Trophoblast cell (in vitro differentiated cells and primary cell): ENCODE measurements at regions not wholly inside any gene's neighbourhood (a gene's known extent, or its start where the extent isn't known, plus 50 kb on each side); places are given as distances from the start of the nearest gene placed in this dataset.

Experiments used
- DNase-seq, 2 donors: peaks; one replicate each; pipeline ENCODE4 v3.0.0-alpha.2; 2016
- H2AFZ ChIP-seq: 2 replicates; pipeline ENCODE4 v1.6.1; 2013; ENCODE audit warnings: low read length, moderate library complexity, mild to moderate bottlenecking; ENCODE audit not compliant: insufficient read depth, poor library complexity
- H2AK5ac ChIP-seq: 2 replicates; pipeline ENCODE4 v1.6.1; 2013; ENCODE audit warnings: mild to moderate bottlenecking, low read length
- H2BK120ac ChIP-seq: 2 replicates; pipeline ENCODE4 v1.6.1; 2013; ENCODE audit warnings: low read length, mild to moderate bottlenecking, moderate library complexity; ENCODE audit not compliant: insufficient read depth, poor library complexity
- H2BK12ac ChIP-seq: 2 replicates; pipeline ENCODE4 v1.6.1; 2013; ENCODE audit warnings: mild to moderate bottlenecking, low read length, moderate library complexity
- H2BK5ac ChIP-seq: 2 replicates; pipeline ENCODE4 v1.6.1; 2013; ENCODE audit warnings: low read length, low read depth, moderate library complexity, mild to moderate bottlenecking; ENCODE audit not compliant: poor library complexity
- H3K14ac ChIP-seq: 2 replicates; pipeline ENCODE4 v1.6.1; 2013; ENCODE audit warnings: mild to moderate bottlenecking, low read length
- H3K18ac ChIP-seq: 2 replicates; pipeline ENCODE4 v1.6.1; 2013; ENCODE audit warnings: mild to moderate bottlenecking, low read length
- H3K23ac ChIP-seq: 2 replicates; pipeline ENCODE4 v1.6.1; 2013; ENCODE audit warnings: low read length
- H3K27ac ChIP-seq: 2 replicates; pipeline ENCODE4 v1.5.1; 2013; ENCODE audit warnings: low read depth, mild to moderate bottlenecking, inconsistent platforms, low read length, moderate library complexity
- H3K27me3 ChIP-seq: 2 replicates; pipeline ENCODE4 v1.6.1; 2013; ENCODE audit warnings: inconsistent platforms, mild to moderate bottlenecking, low read length, moderate library complexity; ENCODE audit not compliant: insufficient read depth
- H3K36me3 ChIP-seq, 2 experiments: 1 replicate in 1 of 2; 2 replicates in 1 of 2; pipeline ENCODE4 v1.6.1; 2013; ENCODE audit warnings: low read length in 2 of 2, mild to moderate bottlenecking in 2 of 2, moderate library complexity in 1 of 2; ENCODE audit not compliant: insufficient read depth in 2 of 2, control insufficient read depth in 1 of 2
- H3K4ac ChIP-seq: 2 replicates; pipeline ENCODE4 v1.6.1; 2013; ENCODE audit warnings: low read depth, mild to moderate bottlenecking, low read length, moderate library complexity
- H3K4me1 ChIP-seq, 2 experiments: 1 replicate in 1 of 2; 2 replicates in 1 of 2; pipeline ENCODE4 v1.6.1; 2013; ENCODE audit warnings: low read length in 2 of 2, mild to moderate bottlenecking in 2 of 2, moderate library complexity in 1 of 2; ENCODE audit not compliant: insufficient read depth in 2 of 2, control insufficient read depth in 1 of 2
- H3K4me2 ChIP-seq: 2 replicates; pipeline ENCODE4 v1.6.1; 2013; ENCODE audit warnings: inconsistent platforms, mild to moderate bottlenecking, low read length, moderate library complexity
- H3K4me3 ChIP-seq: 2 replicates; pipeline ENCODE4 v1.5.1; 2013; ENCODE audit warnings: mild to moderate bottlenecking, low read depth, low read length, inconsistent platforms
- H3K79me1 ChIP-seq: one replicate; pipeline ENCODE4 v1.6.1; 2013; ENCODE audit warnings: low read length
- H3K79me2 ChIP-seq: 2 replicates; pipeline ENCODE4 v1.6.1; 2013; ENCODE audit warnings: low read length, mild to moderate bottlenecking; ENCODE audit not compliant: control insufficient read depth, insufficient read depth, poor library complexity
- H3K9ac ChIP-seq: 2 replicates; pipeline ENCODE4 v1.6.1; 2013; ENCODE audit warnings: mild to moderate bottlenecking, low read length
- H3K9me3 ChIP-seq: 2 replicates; pipeline ENCODE4 v1.6.1; 2013; ENCODE audit warnings: low read depth, mild to moderate bottlenecking, control low read depth, inconsistent platforms, low read length; ENCODE audit not compliant: insufficient read depth
- H4K12ac ChIP-seq: 2 replicates; pipeline ENCODE4 v1.6.1; 2013; ENCODE audit warnings: low read depth, mild to moderate bottlenecking, low read length, moderate library complexity
- H4K8ac ChIP-seq: 2 replicates; pipeline ENCODE4 v1.6.1; 2013; ENCODE audit warnings: low read depth, mild to moderate bottlenecking, low read length, moderate library complexity
- H4K91ac ChIP-seq: one replicate; pipeline ENCODE4 v1.6.1; 2013; ENCODE audit warnings: low read depth, mild to moderate bottlenecking, low read length, moderate library complexity
- WGBS: extraction: QIAGEN DNeasy Blood & Tissue Kit; methylation state at CpG from one replicate; pipeline ENCODE4 v1.1.7; 2013; ENCODE audit warnings: missing lambda C conversion rate; ENCODE audit not compliant: insufficient read length, insufficient coverage; ENCODE audit errors: extremely low coverage; 5-methylcytosine and 5-hydroxymethylcytosine counted together

DNA sequence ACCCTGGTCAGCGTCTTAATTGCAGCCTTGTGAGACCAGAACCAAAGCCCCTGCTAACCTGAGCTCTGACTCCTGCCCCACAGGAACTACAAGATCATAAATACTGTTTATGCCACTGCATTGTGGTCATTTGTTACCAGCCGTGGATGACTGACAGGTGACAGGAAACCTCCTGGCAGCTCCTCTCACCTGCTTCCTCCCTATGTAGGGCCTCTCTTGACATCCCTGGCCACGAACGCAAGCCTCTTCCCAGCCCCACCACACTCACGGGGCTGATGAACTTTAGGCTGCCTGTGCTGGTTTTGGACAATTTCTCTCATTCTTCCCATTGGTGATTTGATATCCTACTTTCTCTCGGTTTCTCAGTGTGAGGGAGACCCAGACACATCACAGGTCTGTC lies 357.2 kb upstream of the MYT1L start:
- no peaks in the 10 kb centered on the region for H3K79me2 ChIP-seq
- H2AK5ac ChIP-seq = no peak overlapping the region
- H3K27me3 ChIP-seq = no peaks in the 10 kb centered on the region
- no peak overlapping the region for H4K91ac ChIP-seq
- H3K9ac ChIP-seq = no peak overlapping the region
- H3K18ac ChIP-seq = no peak overlapping the region
- no peak overlapping the region for H4K8ac ChIP-seq
- H4K12ac ChIP-seq = no peak overlapping the region
- H2BK120ac ChIP-seq = no peak overlapping the region
- H3K27ac ChIP-seq = no peak overlapping the region
- H3K79me1 ChIP-seq = no peaks in the 10 kb centered on the region
- H3K4me2 ChIP-seq = no peak overlapping the region
- H3K14ac ChIP-seq = no peak overlapping the region
- H2BK12ac ChIP-seq = no peak overlapping the region
- no peak for DNase-seq
- WGBS = no CpG with 5 or more reads among the region's 6 CpGs
- peaks cover 4% of the 10 kb centered on the region for H3K9me3 ChIP-seq
- H3K4me1 ChIP-seq = no peaks in the 10 kb centered on the region
- no peak overlapping the region for H3K4me3 ChIP-seq
- H2AFZ ChIP-seq = no peak overlapping the region
- no peak overlapping the region for H2BK5ac ChIP-seq
- no peaks in the 10 kb centered on the region for H3K36me3 ChIP-seq
- H3K4ac ChIP-seq = no peak overlapping the region
- H3K23ac ChIP-seq = no peak overlapping the region

DNA sequence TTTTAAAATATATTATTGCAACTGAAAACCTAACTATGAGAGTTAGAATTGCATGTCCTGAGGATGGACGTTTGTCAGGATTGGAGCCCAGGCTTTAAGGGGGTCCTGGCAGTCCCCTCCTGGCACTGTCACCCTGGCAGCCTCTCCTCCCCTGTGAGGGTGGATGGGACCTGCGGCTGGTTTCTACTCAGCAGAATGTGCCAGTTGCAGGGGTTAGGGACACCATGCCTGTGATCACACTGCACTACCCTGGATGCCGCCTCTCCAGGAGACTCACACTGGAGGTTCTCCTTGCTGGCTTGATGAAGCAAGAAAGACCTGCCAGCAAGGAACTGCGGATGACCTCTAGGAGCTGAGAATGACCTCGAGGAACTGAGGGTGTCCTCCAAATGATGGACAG lies 356.7 kb upstream of the MYT1L start:
- Histone ChIP-seq H3K9ac (no peak overlapping the region), H3K36me3 (no peaks in the 10 kb centered on the region), H3K4me2 (no peak overlapping the region), H2AK5ac (no peak overlapping the region), H4K12ac (no peak overlapping the region), H3K27me3 (no peaks in the 10 kb centered on the region), H3K79me1 (no peaks in the 10 kb centered on the region), H3K14ac (no peak overlapping the region), H3K4me1 (no peaks in the 10 kb centered on the region), H3K4me3 (no peak overlapping the region), H3K9me3 (peaks cover 4% of the 10 kb centered on the region), H3K4ac (no peak overlapping the region), H2BK12ac (no peak overlapping the region), H3K27ac (no peak overlapping the region), H2BK120ac (no peak overlapping the region), H2BK5ac (no peak overlapping the region), H3K23ac (no peak overlapping the region), H3K18ac (no peak overlapping the region), H4K8ac (no peak overlapping the region), H4K91ac (no peak overlapping the region), H3K79me2 (no peaks in the 10 kb centered on the region), H2AFZ (no peak overlapping the region)
- no peak for DNase-seq
- WGBS = no CpG with 5 or more reads among the region's 5 CpGs

DNA sequence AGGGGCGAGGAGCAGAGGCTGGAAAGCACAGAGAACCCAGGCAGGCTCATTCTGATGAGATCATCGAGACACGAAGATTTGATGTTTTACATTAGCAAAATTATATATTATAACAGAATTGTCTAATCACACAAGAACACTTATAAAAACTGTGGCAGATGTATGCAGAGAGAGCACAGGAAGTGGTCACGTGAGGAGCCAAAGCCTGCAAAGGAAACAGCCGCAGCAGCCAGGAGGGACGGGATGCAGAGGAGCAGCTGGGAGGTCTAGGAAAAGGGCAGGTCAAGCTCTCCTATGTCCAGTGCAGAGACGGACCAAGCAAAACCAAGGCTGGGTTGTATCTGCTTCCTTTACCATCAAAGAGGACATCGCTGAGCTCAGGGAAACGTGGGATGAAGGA lies 355.1 kb upstream of the MYT1L start:
- no peaks in the 10 kb centered on the region for H3K27me3 ChIP-seq
- H3K79me1 ChIP-seq = no peaks in the 10 kb centered on the region
- no peak overlapping the region for H4K12ac ChIP-seq
- H3K36me3 ChIP-seq = no peaks in the 10 kb centered on the region
- no peak overlapping the region for H3K4ac ChIP-seq
- H3K27ac ChIP-seq = no peak overlapping the region
- DNase-seq = no peak
- H3K9ac ChIP-seq = no peak overlapping the region
- H3K23ac ChIP-seq = no peak overlapping the region
- H2AFZ ChIP-seq = no peak overlapping the region
- no peaks in the 10 kb centered on the region for H3K79me2 ChIP-seq
- no peak overlapping the region for H4K91ac ChIP-seq
- no peak overlapping the region for H2AK5ac ChIP-seq
- no peak overlapping the region for H3K14ac ChIP-seq
- H2BK5ac ChIP-seq = no peak overlapping the region
- WGBS = no CpG with 5 or more reads among the region's 9 CpGs
- no peak overlapping the region for H4K8ac ChIP-seq
- H3K4me2 ChIP-seq = no peak overlapping the region
- peaks cover 4% of the 10 kb centered on the region for H3K9me3 ChIP-seq
- H3K4me3 ChIP-seq = no peak overlapping the region
- H2BK120ac ChIP-seq = no peak overlapping the region
- H3K18ac ChIP-seq = no peak overlapping the region
- no peaks in the 10 kb centered on the region for H3K4me1 ChIP-seq
- no peak overlapping the region for H2BK12ac ChIP-seq

DNA sequence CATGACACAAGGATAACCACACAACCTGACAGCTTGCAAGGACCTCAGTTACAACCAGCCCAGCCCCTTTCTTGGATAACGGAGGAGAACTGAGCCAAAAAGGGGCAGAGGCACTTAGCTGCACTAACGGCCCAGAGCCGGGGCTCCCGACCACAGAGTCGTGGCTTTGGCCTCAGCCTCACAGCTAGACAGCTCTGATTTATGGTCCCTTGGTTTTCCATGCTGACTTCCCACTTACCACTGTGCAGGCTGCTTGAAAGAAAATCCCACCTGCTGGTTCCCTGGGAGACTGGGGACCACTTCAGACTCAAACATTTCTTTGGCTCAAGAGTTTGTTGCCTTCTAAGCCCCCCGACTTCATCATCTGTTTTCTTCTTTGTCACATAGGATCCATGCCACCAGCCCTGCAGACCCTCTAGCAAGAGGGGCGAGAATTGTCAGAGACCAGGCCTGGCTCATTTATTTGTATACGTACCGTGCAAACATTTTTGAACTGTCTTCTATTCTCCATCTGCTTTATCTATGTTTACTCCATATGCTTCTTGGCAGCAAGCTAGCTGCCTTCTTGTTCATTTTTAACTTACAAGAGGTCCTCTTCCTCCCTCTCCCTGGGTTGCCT lies 352.6 kb upstream of the MYT1L start:
- H3K9me3 ChIP-seq = no peaks in the 10 kb centered on the region
- no peaks in the 10 kb centered on the region for H3K4me1 ChIP-seq
- H3K18ac ChIP-seq = no peak overlapping the region
- H4K12ac ChIP-seq = no peak overlapping the region
- H3K79me2 ChIP-seq = no peaks in the 10 kb centered on the region
- no peak overlapping the region for H3K4me3 ChIP-seq
- no peaks in the 10 kb centered on the region for H3K27me3 ChIP-seq
- no peak overlapping the region for H3K4ac ChIP-seq
- no peak overlapping the region for H4K91ac ChIP-seq
- H2BK120ac ChIP-seq = no peak overlapping the region
- H3K27ac ChIP-seq = no peak overlapping the region
- H3K4me2 ChIP-seq = no peak overlapping the region
- H3K23ac ChIP-seq = no peak overlapping the region
- no peaks in the 10 kb centered on the region for H3K36me3 ChIP-seq
- DNase-seq = no peak
- no CpG with 5 or more reads among the region's 9 CpGs for whole genome bisulfite sequencing
- H2AFZ ChIP-seq = no peak overlapping the region
- no peak overlapping the region for H3K14ac ChIP-seq
- no peaks in the 10 kb centered on the region for H3K79me1 ChIP-seq
- H2BK5ac ChIP-seq = no peak overlapping the region
- H4K8ac ChIP-seq = no peak overlapping the region
- H3K9ac ChIP-seq = no peak overlapping the region
- no peak overlapping the region for H2AK5ac ChIP-seq
- no peak overlapping the region for H2BK12ac ChIP-seq
